ENCODE measurements at regions not wholly inside any gene's neighbourhood (a gene's known extent, or its start where the extent isn't known, plus 50 kb on each side); places are given as distances from the start of the nearest gene placed in this dataset.

DNA sequence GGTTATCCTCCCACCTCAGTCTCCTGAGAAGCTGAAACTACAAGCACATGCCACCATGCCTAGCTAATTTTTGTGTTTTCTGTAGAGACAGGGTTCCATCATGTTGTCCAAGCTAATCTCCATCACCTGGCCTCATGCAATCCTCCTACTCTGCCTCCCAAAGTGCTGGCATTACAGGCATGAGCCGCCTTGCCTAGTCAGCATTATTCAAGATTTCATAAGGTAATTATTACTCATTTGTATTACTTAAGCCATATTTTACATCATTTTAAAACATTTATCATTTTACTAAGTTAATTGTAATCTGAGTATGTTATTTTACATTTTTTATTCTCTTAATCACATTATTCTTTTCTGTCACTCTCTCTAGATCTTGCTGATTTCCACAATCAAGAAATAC lies 1575.6 kb downstream of the NCAM2 start:
- H3K4me3 ChIP-seq, result no peak overlapping the region
- H3K27me3 ChIP-seq, result no peaks in the 10 kb centered on the region
- H3K4me1 ChIP-seq, result no peaks in the 10 kb centered on the region
- no peak for DNase-seq
- peaks cover 0 to 2% of the 10 kb centered on the region in 2 donors for H3K36me3 ChIP-seq
- TF ChIP-seq POLR2A (IDR thresholded peaks at IDR 0.05), result no peak
- TF ChIP-seq, protein P1, sequence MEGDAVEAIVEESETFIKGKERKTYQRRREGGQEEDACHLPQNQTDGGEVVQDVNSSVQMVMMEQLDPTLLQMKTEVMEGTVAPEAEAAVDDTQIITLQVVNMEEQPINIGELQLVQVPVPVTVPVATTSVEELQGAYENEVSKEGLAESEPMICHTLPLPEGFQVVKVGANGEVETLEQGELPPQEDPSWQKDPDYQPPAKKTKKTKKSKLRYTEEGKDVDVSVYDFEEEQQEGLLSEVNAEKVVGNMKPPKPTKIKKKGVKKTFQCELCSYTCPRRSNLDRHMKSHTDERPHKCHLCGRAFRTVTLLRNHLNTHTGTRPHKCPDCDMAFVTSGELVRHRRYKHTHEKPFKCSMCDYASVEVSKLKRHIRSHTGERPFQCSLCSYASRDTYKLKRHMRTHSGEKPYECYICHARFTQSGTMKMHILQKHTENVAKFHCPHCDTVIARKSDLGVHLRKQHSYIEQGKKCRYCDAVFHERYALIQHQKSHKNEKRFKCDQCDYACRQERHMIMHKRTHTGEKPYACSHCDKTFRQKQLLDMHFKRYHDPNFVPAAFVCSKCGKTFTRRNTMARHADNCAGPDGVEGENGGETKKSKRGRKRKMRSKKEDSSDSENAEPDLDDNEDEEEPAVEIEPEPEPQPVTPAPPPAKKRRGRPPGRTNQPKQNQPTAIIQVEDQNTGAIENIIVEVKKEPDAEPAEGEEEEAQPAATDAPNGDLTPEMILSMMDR (IDR thresholded peaks at IDR 0.05), result no peak
- no peaks in the 10 kb centered on the region for H3K9me3 ChIP-seq
- H3K27ac ChIP-seq, result no peak overlapping the region
- intact Hi-C loops (cut with DNase I; ENCODE audit: low total_unique reads), result no loop called here

DNA sequence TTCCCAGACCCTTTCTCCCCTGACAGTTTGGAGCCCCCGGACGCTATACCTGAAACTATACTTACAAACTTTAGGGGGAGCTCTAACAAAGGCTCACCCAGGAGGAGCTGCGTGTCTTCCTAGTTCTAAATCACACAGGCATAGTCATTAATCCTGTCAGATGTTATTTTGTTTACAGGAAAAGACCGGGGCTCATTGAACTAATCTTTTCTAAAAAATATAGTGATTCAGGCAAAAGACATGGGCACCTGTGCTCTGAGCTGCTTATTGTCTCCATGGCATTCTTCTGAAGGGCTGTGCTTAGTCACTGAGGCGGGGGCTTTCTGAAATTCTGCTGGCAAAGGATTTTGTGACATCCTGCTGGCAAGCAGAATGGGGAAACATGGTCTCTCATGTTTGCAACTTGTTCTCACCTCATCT lies 1577.0 kb downstream of the NCAM2 start:
- TF ChIP-seq, protein P1 (IDR thresholded peaks at IDR 0.05), result no peak
- Histone ChIP-seq H3K27ac (no peak overlapping the region), H3K4me3 (no peak overlapping the region)

DNA sequence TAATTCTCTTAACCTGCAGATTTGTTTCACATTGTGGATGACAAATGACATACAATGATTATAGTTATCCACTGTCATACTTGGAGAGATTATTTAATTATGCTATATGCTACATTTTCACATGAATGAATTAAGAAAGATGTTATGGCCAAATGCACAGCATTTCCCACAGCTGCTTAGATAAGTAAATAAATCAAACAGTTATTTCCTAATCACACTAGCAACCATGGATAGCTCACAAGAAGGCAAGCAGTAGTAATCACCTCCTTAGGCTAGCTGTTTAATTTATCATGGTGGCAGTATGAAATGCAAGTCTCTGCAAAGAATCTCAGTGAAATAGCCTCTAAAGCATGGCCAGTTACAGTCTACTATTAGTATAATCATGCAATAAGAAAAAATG lies 1581.5 kb downstream of the NCAM2 start:
- no peak for TF ChIP-seq POLR2A (IDR thresholded peaks at IDR 0.05)
- TF ChIP-seq, protein P1 (IDR thresholded peaks at IDR 0.05), result no peak
- H3K4me3 ChIP-seq, result no peak overlapping the region
- H3K27me3 ChIP-seq, result no peaks in the 10 kb centered on the region
- H3K9me3 ChIP-seq, result no peaks in the 10 kb centered on the region
- no peak overlapping the region for H3K27ac ChIP-seq
- no peak for DNase-seq
- intact Hi-C loops (cut with DNase I; ENCODE audit: low total_unique reads), result no loop called here
- H3K36me3 ChIP-seq, result no peaks in the 10 kb centered on the region
- no peaks in the 10 kb centered on the region for H3K4me1 ChIP-seq

More for the DNA sequence above, 1577.0 kb downstream of the NCAM2 start:
- H3K27me3 ChIP-seq, result no peaks in the 10 kb centered on the region
- H3K36me3 ChIP-seq, result peaks cover 0 to 1% of the 10 kb centered on the region in 2 donors
- no peak for DNase-seq
- intact Hi-C loops (cut with DNase I; ENCODE audit: low total_unique reads), result no loop called here
- no peaks in the 10 kb centered on the region for H3K9me3 ChIP-seq
- no peaks in the 10 kb centered on the region for H3K4me1 ChIP-seq

DNA sequence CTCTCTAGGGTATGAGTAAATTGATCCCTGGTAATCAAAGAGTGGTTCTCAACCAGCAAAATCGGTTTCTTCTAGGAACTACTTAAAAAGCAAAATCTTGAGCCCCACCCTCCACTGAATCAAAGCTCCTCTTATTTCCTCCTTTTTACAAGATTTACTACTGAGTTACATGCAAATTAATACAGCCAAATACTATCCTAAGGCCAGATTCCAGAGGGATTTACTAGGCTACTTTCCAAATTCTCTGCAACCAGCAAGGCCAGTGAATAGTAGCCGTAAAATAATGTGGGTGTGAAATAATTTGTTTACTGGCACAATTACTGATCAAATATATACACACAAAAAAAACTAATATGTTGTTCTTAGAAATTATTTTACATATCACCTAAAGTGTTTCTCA lies 1583.8 kb downstream of the NCAM2 start:
- no peak overlapping the region for H3K27ac ChIP-seq
- no peak overlapping the region for H3K4me3 ChIP-seq
- H3K27me3 ChIP-seq, result no peaks in the 10 kb centered on the region
- TF ChIP-seq, protein P1 (IDR thresholded peaks at IDR 0.05), result no peak
- TF ChIP-seq POLR2A (IDR thresholded peaks at IDR 0.05), result no peak
- no peaks in the 10 kb centered on the region for H3K36me3 ChIP-seq
- no peaks in the 10 kb centered on the region for H3K9me3 ChIP-seq
- no peak for DNase-seq
- intact Hi-C loops (cut with DNase I; ENCODE audit: low total_unique reads), result no loop called here
- no peaks in the 10 kb centered on the region for H3K4me1 ChIP-seq

DNA sequence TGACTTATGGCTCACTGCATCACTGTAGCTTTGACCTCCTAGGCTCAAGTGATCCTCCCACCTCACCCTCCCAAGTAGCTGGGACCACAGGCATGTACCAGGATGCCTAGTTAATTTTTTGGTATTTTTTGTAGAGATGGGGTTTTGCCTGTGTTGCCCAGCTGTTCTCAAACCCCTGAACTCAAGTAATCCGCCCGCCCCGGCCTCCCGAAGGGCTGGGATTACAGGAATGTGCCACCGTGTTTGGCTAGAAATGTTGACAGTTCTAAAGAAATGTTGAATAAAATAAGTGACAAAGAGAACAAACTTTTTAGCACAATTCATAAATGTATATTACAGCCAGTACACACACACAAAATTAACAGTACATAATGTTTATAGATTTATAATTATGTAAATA lies 1586.1 kb downstream of the NCAM2 start:
- no peaks in the 10 kb centered on the region for H3K4me1 ChIP-seq
- no peak overlapping the region for H3K27ac ChIP-seq
- no peak for DNase-seq
- no peak for TF ChIP-seq POLR2A (IDR thresholded peaks at IDR 0.05)
- TF ChIP-seq, protein P1 (IDR thresholded peaks at IDR 0.05), result no peak
- no peaks in the 10 kb centered on the region for H3K36me3 ChIP-seq
- H3K4me3 ChIP-seq, result no peak overlapping the region
- no peaks in the 10 kb centered on the region for H3K27me3 ChIP-seq
- no peaks in the 10 kb centered on the region for H3K9me3 ChIP-seq
- intact Hi-C loops (cut with DNase I; ENCODE audit: low total_unique reads), result no loop called here

Measured in uterus (tissue), 3 donors.